HepG2 (cell line): ENCODE measurements at regions not wholly inside any gene's neighbourhood (a gene's known extent, or its start where the extent isn't known, plus 50 kb on each side); places are given as distances from the start of the nearest gene placed in this dataset.

Experiments used
- ARNT2 ChIP-seq: sonication (generic); formaldehyde crosslinking; IDR thresholded peaks from 2 replicates; pipeline ENCODE4 v1.8.0; 2022; ENCODE audit warnings: mild to moderate bottlenecking, low read depth, missing genetic modification reagents, moderate library complexity
- ATF7 ChIP-seq, 2 experiments: fragments of 450-650 bp in 1 of 2; sonication (generic) in 1 of 2; formaldehyde crosslinking in 1 of 2; IDR thresholded peaks; 2 replicates each; pipeline versions ENCODE4 v1.4.0 to v1.6.1; 2016 to 2020; ENCODE audit warnings: antibody characterized with exemption in 1 of 2, mild to moderate bottlenecking in 1 of 2, missing genetic modification reagents in 1 of 2
- KDM5B ChIP-seq: sonication (generic); formaldehyde crosslinking; IDR thresholded peaks from 2 replicates; pipeline ENCODE4 v1.4.0; 2020; ENCODE audit warnings: missing genetic modification reagents, mild to moderate bottlenecking, borderline replicate concordance
- NCOR1 ChIP-seq: fragments of 200-600 bp; sonication (generic); IDR thresholded peaks from 2 replicates; pipeline ENCODE4 v1.7.0; 2017; ENCODE audit warnings: antibody characterized with exemption, low read length, borderline replicate concordance
- ZNF773 ChIP-seq: sonication (generic); formaldehyde crosslinking; IDR thresholded peaks from 2 replicates; pipeline ENCODE4 v1.4.0; 2020; ENCODE audit warnings: missing genetic modification reagents, borderline replicate concordance
- TF ChIP-seq, protein P1 (sequence below): sonication (generic); formaldehyde crosslinking; IDR thresholded peaks from 2 replicates; pipeline ENCODE4 v1.4.0; 2020; ENCODE audit warnings: missing genetic modification reagents, mild to moderate bottlenecking, borderline replicate concordance
- TF ChIP-seq, protein P2 (sequence below): sonication (generic); formaldehyde crosslinking; IDR thresholded peaks from 2 replicates; pipeline ENCODE4 v1.4.0; 2020; ENCODE audit warnings: mild to moderate bottlenecking, missing genetic modification reagents
- TF ChIP-seq, protein P3 (sequence below): IDR thresholded peaks from 2 replicates; pipeline ENCODE4 v1.6.1; 2016; ENCODE audit warnings: low read depth, borderline replicate concordance
- TF ChIP-seq, protein P4 (sequence below): IDR thresholded peaks from 2 replicates; pipeline ENCODE4 v1.4.0; 2020; ENCODE audit warnings: mild to moderate bottlenecking, missing genetic modification reagents
- TF ChIP-seq, protein P5 (sequence below): sonication (generic); formaldehyde crosslinking; IDR thresholded peaks from 2 replicates; pipeline ENCODE4 v1.4.0; 2020; ENCODE audit warnings: mild to moderate bottlenecking, missing genetic modification reagents, borderline replicate concordance
- TF ChIP-seq, protein P6 (sequence below): sonication (generic); formaldehyde crosslinking; IDR thresholded peaks from 2 replicates; pipeline ENCODE4 v1.5.1; 2020; ENCODE audit warnings: missing genetic modification reagents, mild to moderate bottlenecking, borderline replicate concordance

DNA sequence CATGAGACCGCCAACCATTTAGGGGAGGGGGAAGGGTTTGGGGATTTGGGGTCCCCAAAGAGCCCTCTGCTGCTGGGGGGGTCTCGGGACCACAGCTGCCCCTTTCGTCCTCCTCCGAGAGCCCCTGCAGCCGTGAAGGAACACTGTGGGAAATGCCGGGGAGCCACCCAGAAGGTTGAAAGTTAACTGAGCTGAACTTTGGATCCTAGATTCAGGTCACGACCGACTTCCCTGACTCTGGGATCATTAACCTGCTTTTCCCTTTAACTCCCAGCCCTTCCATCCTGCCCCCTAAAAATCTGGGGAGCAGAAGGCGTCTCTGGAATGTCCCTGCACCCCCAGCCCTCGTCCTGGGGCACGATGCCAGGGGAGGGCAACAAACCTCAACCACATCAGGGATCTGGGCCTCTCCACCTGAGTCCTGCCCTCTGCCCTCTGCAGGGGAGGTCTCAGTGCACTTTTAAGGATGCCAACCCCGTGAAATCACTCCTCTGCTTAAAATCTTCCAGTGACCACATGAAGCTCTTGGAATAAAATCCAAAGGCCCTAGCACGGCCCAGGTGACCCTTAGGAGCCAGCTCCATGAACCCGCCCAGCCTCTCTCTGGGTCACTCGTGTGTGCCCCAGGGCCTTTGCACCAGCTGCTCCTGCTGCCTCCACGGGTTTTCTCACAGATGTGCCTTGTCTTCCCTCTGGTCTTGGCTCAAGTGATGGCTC is 95.0 kb downstream of the RFLNA start (continued):
- TF ChIP-seq, protein P1, sequence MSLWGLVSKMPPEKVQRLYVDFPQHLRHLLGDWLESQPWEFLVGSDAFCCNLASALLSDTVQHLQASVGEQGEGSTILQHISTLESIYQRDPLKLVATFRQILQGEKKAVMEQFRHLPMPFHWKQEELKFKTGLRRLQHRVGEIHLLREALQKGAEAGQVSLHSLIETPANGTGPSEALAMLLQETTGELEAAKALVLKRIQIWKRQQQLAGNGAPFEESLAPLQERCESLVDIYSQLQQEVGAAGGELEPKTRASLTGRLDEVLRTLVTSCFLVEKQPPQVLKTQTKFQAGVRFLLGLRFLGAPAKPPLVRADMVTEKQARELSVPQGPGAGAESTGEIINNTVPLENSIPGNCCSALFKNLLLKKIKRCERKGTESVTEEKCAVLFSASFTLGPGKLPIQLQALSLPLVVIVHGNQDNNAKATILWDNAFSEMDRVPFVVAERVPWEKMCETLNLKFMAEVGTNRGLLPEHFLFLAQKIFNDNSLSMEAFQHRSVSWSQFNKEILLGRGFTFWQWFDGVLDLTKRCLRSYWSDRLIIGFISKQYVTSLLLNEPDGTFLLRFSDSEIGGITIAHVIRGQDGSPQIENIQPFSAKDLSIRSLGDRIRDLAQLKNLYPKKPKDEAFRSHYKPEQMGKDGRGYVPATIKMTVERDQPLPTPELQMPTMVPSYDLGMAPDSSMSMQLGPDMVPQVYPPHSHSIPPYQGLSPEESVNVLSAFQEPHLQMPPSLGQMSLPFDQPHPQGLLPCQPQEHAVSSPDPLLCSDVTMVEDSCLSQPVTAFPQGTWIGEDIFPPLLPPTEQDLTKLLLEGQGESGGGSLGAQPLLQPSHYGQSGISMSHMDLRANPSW = peak; percentile 43; the same call in 1 of the 2 replicates
- TF ChIP-seq, protein P2, sequence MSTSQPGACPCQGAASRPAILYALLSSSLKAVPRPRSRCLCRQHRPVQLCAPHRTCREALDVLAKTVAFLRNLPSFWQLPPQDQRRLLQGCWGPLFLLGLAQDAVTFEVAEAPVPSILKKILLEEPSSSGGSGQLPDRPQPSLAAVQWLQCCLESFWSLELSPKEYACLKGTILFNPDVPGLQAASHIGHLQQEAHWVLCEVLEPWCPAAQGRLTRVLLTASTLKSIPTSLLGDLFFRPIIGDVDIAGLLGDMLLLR (CRISPR knock-in tag) = no peak
- TF ChIP-seq, protein P3, sequence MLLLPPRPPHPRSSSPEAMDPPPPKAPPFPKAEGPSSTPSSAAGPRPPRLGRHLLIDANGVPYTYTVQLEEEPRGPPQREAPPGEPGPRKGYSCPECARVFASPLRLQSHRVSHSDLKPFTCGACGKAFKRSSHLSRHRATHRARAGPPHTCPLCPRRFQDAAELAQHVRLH = no peak
- TF ChIP-seq, protein P4, sequence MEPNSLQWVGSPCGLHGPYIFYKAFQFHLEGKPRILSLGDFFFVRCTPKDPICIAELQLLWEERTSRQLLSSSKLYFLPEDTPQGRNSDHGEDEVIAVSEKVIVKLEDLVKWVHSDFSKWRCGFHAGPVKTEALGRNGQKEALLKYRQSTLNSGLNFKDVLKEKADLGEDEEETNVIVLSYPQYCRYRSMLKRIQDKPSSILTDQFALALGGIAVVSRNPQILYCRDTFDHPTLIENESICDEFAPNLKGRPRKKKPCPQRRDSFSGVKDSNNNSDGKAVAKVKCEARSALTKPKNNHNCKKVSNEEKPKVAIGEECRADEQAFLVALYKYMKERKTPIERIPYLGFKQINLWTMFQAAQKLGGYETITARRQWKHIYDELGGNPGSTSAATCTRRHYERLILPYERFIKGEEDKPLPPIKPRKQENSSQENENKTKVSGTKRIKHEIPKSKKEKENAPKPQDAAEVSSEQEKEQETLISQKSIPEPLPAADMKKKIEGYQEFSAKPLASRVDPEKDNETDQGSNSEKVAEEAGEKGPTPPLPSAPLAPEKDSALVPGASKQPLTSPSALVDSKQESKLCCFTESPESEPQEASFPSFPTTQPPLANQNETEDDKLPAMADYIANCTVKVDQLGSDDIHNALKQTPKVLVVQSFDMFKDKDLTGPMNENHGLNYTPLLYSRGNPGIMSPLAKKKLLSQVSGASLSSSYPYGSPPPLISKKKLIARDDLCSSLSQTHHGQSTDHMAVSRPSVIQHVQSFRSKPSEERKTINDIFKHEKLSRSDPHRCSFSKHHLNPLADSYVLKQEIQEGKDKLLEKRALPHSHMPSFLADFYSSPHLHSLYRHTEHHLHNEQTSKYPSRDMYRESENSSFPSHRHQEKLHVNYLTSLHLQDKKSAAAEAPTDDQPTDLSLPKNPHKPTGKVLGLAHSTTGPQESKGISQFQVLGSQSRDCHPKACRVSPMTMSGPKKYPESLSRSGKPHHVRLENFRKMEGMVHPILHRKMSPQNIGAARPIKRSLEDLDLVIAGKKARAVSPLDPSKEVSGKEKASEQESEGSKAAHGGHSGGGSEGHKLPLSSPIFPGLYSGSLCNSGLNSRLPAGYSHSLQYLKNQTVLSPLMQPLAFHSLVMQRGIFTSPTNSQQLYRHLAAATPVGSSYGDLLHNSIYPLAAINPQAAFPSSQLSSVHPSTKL = 0 out of 2 replicates have a peak, but pooled peaks have one; percentile 22
- TF ChIP-seq NCOR1 = peak; percentile 68
- TF ChIP-seq, protein P5, sequence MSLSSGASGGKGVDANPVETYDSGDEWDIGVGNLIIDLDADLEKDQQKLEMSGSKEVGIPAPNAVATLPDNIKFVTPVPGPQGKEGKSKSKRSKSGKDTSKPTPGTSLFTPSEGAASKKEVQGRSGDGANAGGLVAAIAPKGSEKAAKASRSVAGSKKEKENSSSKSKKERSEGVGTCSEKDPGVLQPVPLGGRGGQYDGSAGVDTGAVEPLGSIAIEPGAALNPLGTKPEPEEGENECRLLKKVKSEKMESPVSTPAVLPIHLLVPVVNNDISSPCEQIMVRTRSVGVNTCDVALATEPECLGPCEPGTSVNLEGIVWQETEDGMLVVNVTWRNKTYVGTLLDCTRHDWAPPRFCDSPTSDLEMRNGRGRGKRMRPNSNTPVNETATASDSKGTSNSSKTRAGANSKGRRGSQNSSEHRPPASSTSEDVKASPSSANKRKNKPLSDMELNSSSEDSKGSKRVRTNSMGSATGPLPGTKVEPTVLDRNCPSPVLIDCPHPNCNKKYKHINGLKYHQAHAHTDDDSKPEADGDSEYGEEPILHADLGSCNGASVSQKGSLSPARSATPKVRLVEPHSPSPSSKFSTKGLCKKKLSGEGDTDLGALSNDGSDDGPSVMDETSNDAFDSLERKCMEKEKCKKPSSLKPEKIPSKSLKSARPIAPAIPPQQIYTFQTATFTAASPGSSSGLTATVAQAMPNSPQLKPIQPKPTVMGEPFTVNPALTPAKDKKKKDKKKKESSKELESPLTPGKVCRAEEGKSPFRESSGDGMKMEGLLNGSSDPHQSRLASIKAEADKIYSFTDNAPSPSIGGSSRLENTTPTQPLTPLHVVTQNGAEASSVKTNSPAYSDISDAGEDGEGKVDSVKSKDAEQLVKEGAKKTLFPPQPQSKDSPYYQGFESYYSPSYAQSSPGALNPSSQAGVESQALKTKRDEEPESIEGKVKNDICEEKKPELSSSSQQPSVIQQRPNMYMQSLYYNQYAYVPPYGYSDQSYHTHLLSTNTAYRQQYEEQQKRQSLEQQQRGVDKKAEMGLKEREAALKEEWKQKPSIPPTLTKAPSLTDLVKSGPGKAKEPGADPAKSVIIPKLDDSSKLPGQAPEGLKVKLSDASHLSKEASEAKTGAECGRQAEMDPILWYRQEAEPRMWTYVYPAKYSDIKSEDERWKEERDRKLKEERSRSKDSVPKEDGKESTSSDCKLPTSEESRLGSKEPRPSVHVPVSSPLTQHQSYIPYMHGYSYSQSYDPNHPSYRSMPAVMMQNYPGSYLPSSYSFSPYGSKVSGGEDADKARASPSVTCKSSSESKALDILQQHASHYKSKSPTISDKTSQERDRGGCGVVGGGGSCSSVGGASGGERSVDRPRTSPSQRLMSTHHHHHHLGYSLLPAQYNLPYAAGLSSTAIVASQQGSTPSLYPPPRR (CRISPR knock-in tag) = no peak
- no peak for TF ChIP-seq ZNF773
- TF ChIP-seq ARNT2 = no peak
- TF ChIP-seq ATF7 (IDR thresholded peaks at IDR 0.05) = no peak
- no peak for TF ChIP-seq ATF7 (CRISPR knock-in tag; IDR thresholded peaks at IDR 0.05)
- TF ChIP-seq KDM5B = no peak; the same call in 1 of the 2 replicates
- TF ChIP-seq, protein P6, sequence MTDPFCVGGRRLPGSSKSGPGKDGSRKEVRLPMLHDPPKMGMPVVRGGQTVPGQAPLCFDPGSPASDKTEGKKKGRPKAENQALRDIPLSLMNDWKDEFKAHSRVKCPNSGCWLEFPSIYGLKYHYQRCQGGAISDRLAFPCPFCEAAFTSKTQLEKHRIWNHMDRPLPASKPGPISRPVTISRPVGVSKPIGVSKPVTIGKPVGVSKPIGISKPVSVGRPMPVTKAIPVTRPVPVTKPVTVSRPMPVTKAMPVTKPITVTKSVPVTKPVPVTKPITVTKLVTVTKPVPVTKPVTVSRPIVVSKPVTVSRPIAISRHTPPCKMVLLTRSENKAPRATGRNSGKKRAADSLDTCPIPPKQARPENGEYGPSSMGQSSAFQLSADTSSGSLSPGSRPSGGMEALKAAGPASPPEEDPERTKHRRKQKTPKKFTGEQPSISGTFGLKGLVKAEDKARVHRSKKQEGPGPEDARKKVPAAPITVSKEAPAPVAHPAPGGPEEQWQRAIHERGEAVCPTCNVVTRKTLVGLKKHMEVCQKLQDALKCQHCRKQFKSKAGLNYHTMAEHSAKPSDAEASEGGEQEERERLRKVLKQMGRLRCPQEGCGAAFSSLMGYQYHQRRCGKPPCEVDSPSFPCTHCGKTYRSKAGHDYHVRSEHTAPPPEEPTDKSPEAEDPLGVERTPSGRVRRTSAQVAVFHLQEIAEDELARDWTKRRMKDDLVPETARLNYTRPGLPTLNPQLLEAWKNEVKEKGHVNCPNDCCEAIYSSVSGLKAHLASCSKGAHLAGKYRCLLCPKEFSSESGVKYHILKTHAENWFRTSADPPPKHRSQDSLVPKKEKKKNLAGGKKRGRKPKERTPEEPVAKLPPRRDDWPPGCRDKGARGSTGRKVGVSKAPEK (CRISPR knock-in tag) = peak; percentile 24; the same call in 1 of the 2 replicates
